Esophagus muscularis mucosa (tissue), 4 donors: ENCODE measurements at regions not wholly inside any gene's neighbourhood (a gene's known extent, or its start where the extent isn't known, plus 50 kb on each side); places are given as distances from the start of the nearest gene placed in this dataset.

Experiments used
- EP300 ChIP-seq: sonication (generic); formaldehyde crosslinking; IDR thresholded peaks from one replicate; pipeline ENCODE4 v1.6.1; 2017; ENCODE audit warnings: antibody characterized with exemption
- POLR2A ChIP-seq: fragments of 450-650 bp; IDR thresholded peaks from one replicate; pipeline ENCODE4 v1.6.1; 2017; ENCODE audit warnings: antibody characterized with exemption, moderate library complexity, mild to moderate bottlenecking, low read depth
- TF ChIP-seq, protein P1 (sequence below), 3 experiments: fragments of 200-600 bp in 2 of 3; fragments of 450-650 bp in 1 of 3; sonication (generic) in 2 of 3; IDR thresholded peaks; one replicate each; pipeline ENCODE4 v1.5.1; 2017 to 2019; ENCODE audit warnings: antibody characterized with exemption in 3 of 3, mild to moderate bottlenecking in 2 of 3, moderate library complexity in 1 of 3

DNA sequence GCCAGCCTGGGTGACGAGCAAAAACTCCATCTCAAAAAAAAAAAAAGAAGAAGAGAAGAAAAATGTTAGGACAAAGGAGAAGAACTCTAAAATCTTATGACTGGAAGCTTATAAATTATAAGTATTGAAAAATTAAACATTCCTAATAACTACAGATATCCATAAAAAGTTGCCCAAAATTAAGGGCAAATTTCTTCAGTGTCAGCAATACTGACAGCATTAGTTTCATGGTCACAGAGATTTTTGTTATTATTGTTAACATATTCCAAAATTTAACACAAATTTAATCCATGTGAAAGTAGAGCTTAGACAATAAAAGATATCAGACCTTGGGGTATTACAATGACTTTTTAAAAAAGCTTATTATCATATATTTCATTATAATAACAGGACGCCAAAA, 74.1 kb downstream of the NR2F2 start:
- TF ChIP-seq, protein P1, sequence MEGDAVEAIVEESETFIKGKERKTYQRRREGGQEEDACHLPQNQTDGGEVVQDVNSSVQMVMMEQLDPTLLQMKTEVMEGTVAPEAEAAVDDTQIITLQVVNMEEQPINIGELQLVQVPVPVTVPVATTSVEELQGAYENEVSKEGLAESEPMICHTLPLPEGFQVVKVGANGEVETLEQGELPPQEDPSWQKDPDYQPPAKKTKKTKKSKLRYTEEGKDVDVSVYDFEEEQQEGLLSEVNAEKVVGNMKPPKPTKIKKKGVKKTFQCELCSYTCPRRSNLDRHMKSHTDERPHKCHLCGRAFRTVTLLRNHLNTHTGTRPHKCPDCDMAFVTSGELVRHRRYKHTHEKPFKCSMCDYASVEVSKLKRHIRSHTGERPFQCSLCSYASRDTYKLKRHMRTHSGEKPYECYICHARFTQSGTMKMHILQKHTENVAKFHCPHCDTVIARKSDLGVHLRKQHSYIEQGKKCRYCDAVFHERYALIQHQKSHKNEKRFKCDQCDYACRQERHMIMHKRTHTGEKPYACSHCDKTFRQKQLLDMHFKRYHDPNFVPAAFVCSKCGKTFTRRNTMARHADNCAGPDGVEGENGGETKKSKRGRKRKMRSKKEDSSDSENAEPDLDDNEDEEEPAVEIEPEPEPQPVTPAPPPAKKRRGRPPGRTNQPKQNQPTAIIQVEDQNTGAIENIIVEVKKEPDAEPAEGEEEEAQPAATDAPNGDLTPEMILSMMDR (IDR thresholded peaks at IDR 0.05), result no peak
- TF ChIP-seq POLR2A (no peak), EP300 (no peak)
